Urinary bladder (tissue), 3 donors: ENCODE measurements at regions not wholly inside any gene's neighbourhood (a gene's known extent, or its start where the extent isn't known, plus 50 kb on each side); places are given as distances from the start of the nearest gene placed in this dataset.

Experiments
- DNase-seq: peaks from one replicate; pipeline ENCODE4 v3.0.0-alpha.2; 2015; ENCODE audit errors: extremely low spot score
- H3K27ac ChIP-seq: one replicate; pipeline ENCODE4 v1.5.1; 2013; ENCODE audit warnings: low read depth, mild to moderate bottlenecking, moderate library complexity
- H3K36me3 ChIP-seq: one replicate; pipeline ENCODE4 v1.6.1; 2013; ENCODE audit warnings: mild to moderate bottlenecking, moderate library complexity; ENCODE audit not compliant: insufficient read depth
- H3K4me1 ChIP-seq: one replicate; pipeline ENCODE4 v1.6.1; 2013; ENCODE audit warnings: mild to moderate bottlenecking, moderate library complexity; ENCODE audit not compliant: insufficient read depth
- H3K4me3 ChIP-seq: one replicate; pipeline ENCODE4 v1.5.1; 2013; ENCODE audit warnings: low read depth, low read length
- WGBS: extraction: QIAGEN DNeasy Blood & Tissue Kit; methylation state at CpG from one replicate; pipeline ENCODE4 v1.1.7; 2013; 5-methylcytosine and 5-hydroxymethylcytosine counted together
- donor health status: healthy with polysubstance abuse.
- donor health status: healthy.

- H3K4me1 ChIP-seq, result no peaks in the 10 kb centered on the region
- no peak overlapping the region for H3K27ac ChIP-seq
- no peaks in the 10 kb centered on the region for H3K36me3 ChIP-seq
- WGBS, result 57% methylated on average over 10 of the region's 10 CpGs
- no peak overlapping the region for H3K4me3 ChIP-seq
- no peak for DNase-seq
Measured at GRCh38 chr4:188262464-188262863, 123.2 kb downstream of the TRIML1 start.

GRCh38 chr4:188263321-188263720 is 124.1 kb downstream of the TRIML1 start:
- Histone ChIP-seq H3K27ac (no peak overlapping the region), H3K4me3 (no peak overlapping the region), H3K4me1 (no peaks in the 10 kb centered on the region), H3K36me3 (no peaks in the 10 kb centered on the region)
- no peak for DNase-seq
- WGBS, result 74% methylated on average over 5 of the region's 5 CpGs

- Histone ChIP-seq H3K4me1 (no peaks in the 10 kb centered on the region), H3K4me3 (no peak overlapping the region), H3K36me3 (no peaks in the 10 kb centered on the region), H3K27ac (no peak overlapping the region)
- no peak for DNase-seq
- WGBS, result 58% methylated on average over 6 of the region's 6 CpGs
Measured at GRCh38 chr4:188266386-188266785, 127.1 kb downstream of the TRIML1 start.

GRCh38 chr4:188268131-188268908 is 129.1 kb downstream of the TRIML1 start:
- Histone ChIP-seq H3K27ac (no peak overlapping the region), H3K4me3 (no peak overlapping the region), H3K4me1 (no peaks in the 10 kb centered on the region), H3K36me3 (no peaks in the 10 kb centered on the region)
- DNase-seq, result no peak
- WGBS, result 86% methylated on average over 13 of the region's 13 CpGs

GRCh38 chr4:188270273-188271069 is 131.2 kb downstream of the TRIML1 start:
- no peaks in the 10 kb centered on the region for H3K36me3 ChIP-seq
- no peaks in the 10 kb centered on the region for H3K4me1 ChIP-seq
- DNase-seq, result no peak
- 94% methylated on average over 30 of the region's 30 CpGs for WGBS
- H3K27ac ChIP-seq, result no peak overlapping the region
- no peak overlapping the region for H3K4me3 ChIP-seq

- H3K4me3 ChIP-seq, result no peak overlapping the region
- WGBS, result 88% methylated on average over 3 of the region's 3 CpGs
- H3K4me1 ChIP-seq, result no peaks in the 10 kb centered on the region
- no peaks in the 10 kb centered on the region for H3K36me3 ChIP-seq
- DNase-seq, result no peak
- no peak overlapping the region for H3K27ac ChIP-seq
Measured at GRCh38 chr4:188275686-188276085, 136.4 kb downstream of the TRIML1 start.

GRCh38 chr4:188279184-188279583 is 139.9 kb downstream of the TRIML1 start:
- Histone ChIP-seq H3K36me3 (no peaks in the 10 kb centered on the region), H3K4me1 (no peaks in the 10 kb centered on the region), H3K27ac (no peak overlapping the region), H3K4me3 (no peak overlapping the region)
- DNase-seq, result no peak
- whole genome bisulfite sequencing, result 91% methylated on average over 5 of the region's 5 CpGs

GRCh38 chr4:188282471-188283232 is 143.4 kb downstream of the TRIML1 start:
- 6% methylated on average over 55 of the region's 55 CpGs for WGBS

GRCh38 chr4:188287169-188287894 is 148.1 kb downstream of the TRIML1 start:
- H3K4me3 ChIP-seq, result no peak overlapping the region
- no peaks in the 10 kb centered on the region for H3K4me1 ChIP-seq
- DNase-seq, result no peak
- H3K36me3 ChIP-seq, result no peaks in the 10 kb centered on the region
- 92% methylated on average over 11 of the region's 11 CpGs for WGBS
- no peak overlapping the region for H3K27ac ChIP-seq

More at GRCh38 chr4:188282471-188283232, 143.4 kb downstream of the TRIML1 start:
- H3K4me1 ChIP-seq, result no peaks in the 10 kb centered on the region
- H3K27ac ChIP-seq, result no peak overlapping the region
- no peak overlapping the region for H3K4me3 ChIP-seq
- no peak for DNase-seq
- H3K36me3 ChIP-seq, result no peaks in the 10 kb centered on the region

- Histone ChIP-seq H3K4me1 (no peaks in the 10 kb centered on the region), H3K36me3 (no peaks in the 10 kb centered on the region), H3K27ac (no peak overlapping the region), H3K4me3 (no peak overlapping the region)
- no peak for DNase-seq
- WGBS, result 62% methylated on average over 5 of the region's 5 CpGs
Measured at GRCh38 chr4:188289531-188290125, 150.4 kb downstream of the TRIML1 start.

- DNase-seq, result no peak
- Histone ChIP-seq H3K36me3 (no peaks in the 10 kb centered on the region), H3K4me1 (no peaks in the 10 kb centered on the region), H3K4me3 (no peak overlapping the region), H3K27ac (no peak overlapping the region)
- 86% methylated on average over 1 of the region's 1 CpG for WGBS
Measured at GRCh38 chr4:188295899-188296298, 156.7 kb downstream of the TRIML1 start.

- WGBS, result 67% methylated on average over 1 of the region's 1 CpG
- no peak overlapping the region for H3K4me3 ChIP-seq
- DNase-seq, result no peak
- H3K27ac ChIP-seq, result no peak overlapping the region
- H3K4me1 ChIP-seq, result no peaks in the 10 kb centered on the region
- H3K36me3 ChIP-seq, result no peaks in the 10 kb centered on the region
Measured at GRCh38 chr4:188296331-188296730, 157.1 kb downstream of the TRIML1 start.

GRCh38 chr4:188297873-188298272 is 158.6 kb downstream of the TRIML1 start:
- Histone ChIP-seq H3K4me1 (no peaks in the 10 kb centered on the region), H3K36me3 (no peaks in the 10 kb centered on the region)
- 88% methylated on average over 6 of the region's 6 CpGs for WGBS

More at GRCh38 chr4:188297873-188298272, 158.6 kb downstream of the TRIML1 start:
- Histone ChIP-seq H3K27ac (no peak overlapping the region), H3K4me3 (no peak overlapping the region)
- DNase-seq, result no peak
